ENCODE measurements at regions not wholly inside any gene's neighbourhood (a gene's known extent, or its start where the extent isn't known, plus 50 kb on each side); places are given as distances from the start of the nearest gene placed in this dataset.
"Not testable (repeated sequence)": the region's sequence is repeated elsewhere in the genome, so short reads cannot be mapped to it uniquely, and the experiment has no call there.

DNA sequence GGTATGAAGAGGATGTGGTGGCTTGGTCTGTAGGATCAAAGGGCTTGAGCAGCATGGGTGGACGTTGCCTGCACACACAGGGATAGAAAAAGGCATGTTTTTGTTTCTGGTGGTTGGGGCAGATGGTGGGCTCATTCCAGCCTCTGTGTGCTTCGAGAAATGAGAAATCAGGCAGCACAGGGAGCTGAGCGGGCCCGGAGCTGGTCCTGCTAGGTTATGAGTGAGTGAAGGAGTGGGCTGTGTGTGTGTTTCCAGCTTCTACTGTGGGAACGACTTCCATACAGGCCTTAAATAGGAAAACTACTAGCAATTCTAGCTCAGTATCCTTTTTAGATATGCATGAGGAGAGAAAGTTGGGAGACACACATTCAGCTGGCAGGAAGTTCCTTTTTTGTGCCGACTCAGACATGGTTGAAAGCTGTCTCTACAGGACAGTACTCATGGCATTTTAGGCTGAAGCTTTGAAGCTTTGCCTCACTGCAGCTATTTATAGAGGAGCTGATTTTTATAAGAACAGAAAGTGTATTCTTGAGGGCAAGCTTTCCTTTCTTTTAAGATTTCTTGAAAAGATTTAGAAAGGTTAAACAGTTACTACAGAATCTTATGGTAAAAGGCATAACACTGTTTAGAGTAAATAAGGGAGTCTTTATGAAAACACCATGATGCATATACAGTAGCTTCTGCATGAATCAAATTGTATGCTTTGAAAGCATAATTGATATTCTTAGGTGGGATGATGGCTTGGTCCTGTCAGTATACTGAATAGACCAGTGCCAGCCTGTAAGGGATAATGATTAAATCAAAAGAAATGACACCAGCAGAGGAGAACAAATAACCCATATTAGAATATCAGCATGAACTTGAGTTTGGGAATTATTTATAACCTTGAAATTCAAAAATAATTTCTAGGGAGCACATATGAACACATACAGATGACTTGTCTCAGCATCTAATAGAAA is 104.0 kb upstream of the MAN1A1 start:
- no peak for DNase-seq (ENCODE audit: low read depth in 3 of 3)

GRCh38 chr6:119449331-119450156 is 100.0 kb upstream of the MAN1A1 start:
- no peak for DNase-seq (ENCODE audit: low read depth in 3 of 3)

DNA sequence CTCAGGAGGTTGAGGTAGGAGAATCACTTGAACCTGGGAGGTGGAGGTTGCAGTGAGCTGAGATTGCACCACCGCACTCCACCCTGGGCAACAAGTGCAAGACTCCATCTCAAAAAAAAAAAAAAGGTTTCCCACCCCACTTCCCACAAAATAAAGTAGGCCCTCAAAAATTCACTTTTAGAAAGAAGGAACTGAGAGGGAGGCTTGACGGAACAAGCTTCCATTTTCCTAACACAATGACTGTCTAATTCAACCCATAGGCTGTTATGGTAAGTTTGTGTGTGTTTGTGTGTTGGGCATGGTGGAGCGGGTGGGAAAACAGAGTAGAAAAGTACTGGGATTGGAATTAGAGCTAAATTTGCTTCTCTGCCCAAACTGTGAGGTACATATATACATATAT is 98.4 kb upstream of the MAN1A1 start:
- no peak for DNase-seq (ENCODE audit: low read depth in 3 of 3)

DNA sequence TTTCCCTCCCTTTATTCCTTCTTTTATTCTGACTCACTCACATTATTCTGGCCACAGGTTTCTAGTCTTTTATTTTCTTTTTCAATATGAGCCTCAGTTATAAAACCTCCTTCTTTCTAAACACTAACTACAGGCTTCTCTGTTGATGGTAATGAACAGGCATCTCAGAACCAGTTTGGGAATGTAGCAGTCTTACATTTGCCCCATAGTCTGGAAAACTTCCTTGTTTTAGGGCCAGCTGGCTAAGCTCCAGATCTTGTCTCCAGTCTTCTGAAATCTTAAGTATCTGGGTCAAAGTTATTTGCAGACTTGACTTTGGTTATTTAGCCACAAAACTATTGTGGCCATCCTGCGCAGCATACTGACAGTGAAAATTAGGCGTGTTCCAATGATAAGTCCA is 97.0 kb upstream of the MAN1A1 start:
- DNase-seq (ENCODE audit: low read depth in 3 of 3): no peak

DNA sequence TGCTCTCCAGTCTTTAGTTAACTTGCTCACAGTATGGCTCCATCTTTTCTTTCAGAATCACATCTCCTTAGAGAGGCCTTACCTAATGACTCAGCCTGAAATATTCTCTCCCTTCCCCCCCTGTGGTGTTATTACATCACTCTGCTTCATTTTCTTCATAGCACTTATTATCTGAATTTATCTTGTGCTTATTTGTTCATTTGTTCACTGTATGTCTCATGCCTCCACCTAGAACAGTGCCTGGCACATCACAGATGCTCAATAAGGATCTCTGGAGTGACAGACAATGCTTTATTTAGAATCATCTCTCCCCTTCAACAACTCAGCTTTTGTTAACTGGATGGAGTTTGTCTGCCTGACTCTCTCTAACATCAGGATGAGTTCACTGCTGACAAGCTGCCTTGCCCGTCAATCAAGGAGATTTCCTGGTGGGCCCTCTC is 96.6 kb upstream of the MAN1A1 start:
- no peak for DNase-seq (ENCODE audit: low read depth in 3 of 3)

DNA sequence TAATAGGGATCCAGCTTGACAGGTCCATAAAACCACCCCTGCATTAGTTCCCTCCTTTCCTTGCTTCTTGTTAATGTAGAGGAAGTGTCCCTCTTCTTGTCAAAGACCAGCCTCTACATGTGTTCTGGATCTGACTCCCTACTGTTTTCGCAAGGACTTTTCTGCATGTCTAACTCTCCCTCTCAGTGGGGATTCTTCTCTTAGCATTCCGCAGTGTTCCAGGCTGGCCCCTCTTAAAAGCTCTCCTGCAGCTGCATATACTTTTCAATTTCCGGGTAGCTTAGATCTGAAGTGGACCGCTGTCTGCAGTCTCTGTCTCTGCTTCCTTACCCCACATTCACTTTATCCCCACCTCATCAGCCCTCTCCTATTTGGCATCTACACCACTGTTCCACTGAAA is 96.1 kb upstream of the MAN1A1 start:
- no peak for DNase-seq (ENCODE audit: low read depth in 3 of 3)

DNA sequence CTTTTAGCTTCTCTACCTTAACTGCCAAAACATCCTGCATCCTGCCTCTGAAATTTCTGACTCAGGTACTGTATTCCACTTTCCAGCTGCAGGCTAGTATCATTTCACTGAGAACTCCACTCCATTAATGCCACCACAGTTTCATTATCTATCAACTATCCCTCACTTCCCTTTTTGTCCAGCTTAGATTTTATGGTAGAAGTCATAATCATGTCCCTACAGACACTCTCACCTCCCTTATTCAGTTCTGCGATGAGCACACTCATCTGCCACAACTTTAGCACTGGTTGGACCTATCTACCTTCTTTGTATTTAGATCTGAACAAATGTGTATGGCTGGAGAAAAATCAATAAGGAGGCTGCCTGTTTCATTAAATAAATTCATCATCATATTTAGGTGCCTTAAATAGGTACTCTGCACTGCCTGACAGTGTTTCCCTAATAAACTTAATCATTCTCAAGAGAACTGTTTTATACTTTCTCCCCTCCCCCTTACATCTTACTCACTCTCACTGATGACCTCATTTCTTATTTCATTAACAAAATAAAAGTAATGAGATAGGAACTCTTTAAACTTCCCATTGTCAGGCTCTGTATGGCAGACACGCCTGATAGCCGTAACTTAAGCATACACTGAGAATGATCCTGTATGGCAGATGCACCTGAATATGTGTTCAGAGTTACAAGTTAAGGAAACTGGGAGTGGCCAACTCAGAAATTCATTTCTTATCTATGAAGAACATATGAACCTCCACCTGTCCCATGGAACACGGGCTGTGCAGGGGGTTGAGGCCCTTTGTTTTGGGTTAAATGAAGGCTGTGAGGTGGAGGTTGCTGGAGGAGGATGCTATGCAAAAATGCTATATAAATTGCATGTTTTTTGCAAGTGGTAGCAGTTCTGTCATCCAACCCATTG is 95.3 kb upstream of the MAN1A1 start:
- no peak for DNase-seq (ENCODE audit: low read depth in 3 of 3)

GRCh38 chr6:119443993-119444641 is 94.6 kb upstream of the MAN1A1 start:
- DNase-seq (ENCODE audit: low read depth in 3 of 3): no peak

DNA sequence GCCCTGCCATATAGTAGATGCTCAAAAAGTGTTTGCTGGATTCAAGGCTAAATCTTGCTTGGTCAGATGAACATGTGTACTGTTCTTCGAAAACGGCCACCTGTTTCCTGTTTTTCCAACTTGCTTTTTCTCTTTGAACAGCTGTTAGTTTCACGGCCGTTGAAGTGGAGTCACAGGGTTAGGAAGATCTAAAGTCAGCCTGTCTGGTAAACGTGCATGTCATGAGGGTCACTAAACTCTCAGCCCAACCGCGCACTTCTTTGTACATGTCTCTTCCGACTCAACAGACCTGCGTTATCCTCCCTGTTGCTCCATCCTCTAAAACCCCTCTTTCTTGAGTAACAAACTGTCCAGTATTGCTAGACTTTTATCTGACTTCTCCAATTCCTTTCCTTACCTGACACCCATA is 93.2 kb upstream of the MAN1A1 start:
- DNase-seq (ENCODE audit: low read depth in 3 of 3): no peak

DNA sequence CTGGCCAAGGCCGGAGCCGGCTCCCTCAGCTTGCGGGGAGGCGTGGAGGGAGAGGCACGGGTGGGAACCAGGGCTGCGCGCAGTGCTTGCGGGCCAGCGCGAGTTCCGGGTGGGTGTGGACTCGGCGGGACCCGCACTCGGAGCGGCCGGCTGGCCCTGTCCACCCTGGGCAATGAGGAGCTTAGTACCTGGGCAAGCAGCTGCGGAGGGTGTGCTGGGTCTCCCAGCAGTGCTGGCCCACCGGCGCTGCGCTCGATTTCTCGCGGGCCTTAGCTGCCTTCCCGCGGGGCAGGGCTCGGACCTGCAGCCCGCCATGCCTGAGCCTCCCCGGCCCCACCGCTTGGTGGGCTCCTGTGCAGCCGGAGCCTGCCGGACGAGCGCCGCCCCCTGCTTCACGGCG is 91.4 kb upstream of the MAN1A1 start:
- no peak for DNase-seq (ENCODE audit: low read depth in 3 of 3)

DNA sequence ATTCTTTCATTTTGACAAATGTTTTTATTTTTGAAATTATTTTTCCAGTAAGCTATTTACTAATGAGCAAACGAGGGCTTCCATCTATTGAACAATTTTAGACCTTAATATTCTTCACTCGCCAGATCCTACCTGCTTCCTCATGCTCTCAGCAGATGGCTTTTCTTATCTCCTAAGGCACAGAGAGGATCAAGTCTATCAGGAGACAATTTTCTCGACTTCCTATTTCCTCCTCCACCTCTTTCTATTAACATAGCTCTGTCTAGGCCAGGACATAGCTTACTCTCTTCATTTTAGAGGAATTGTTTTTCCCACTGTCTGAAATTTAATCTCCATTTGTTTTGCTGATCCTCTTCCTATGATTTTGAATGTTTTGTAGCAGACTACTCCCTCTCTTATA is 87.0 kb upstream of the MAN1A1 start:
- DNase-seq (ENCODE audit: low read depth in 3 of 3): no peak

GRCh38 chr6:119431799-119432198 is 82.2 kb upstream of the MAN1A1 start:
- no peak for DNase-seq (ENCODE audit: low read depth in 3 of 3)

GRCh38 chr6:119430805-119431204 is 81.2 kb upstream of the MAN1A1 start:
- no peak for DNase-seq (ENCODE audit: low read depth in 3 of 3)

GRCh38 chr6:119428633-119429032 is 79.1 kb upstream of the MAN1A1 start:
- no peak for DNase-seq (ENCODE audit: low read depth in 3 of 3)

DNA sequence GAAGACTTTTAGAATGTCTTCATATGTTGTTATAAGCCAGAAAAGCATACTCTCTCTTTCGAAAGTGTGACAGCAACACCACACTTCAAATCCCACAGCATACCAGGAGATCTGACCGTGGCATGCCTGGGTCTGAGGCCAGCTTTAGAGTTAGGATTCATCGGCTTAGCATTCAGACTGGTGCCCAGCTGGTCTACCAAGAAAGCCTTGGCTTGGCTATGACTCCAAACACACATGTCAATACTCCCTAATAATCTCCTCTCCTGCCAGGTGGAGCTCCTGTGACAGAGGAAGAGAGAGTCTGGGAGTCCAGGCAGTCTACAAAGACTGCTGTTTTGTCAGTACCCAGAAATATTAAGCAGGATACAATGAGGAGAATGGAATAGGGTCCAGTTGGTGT is 77.1 kb upstream of the MAN1A1 start:
- DNase-seq (ENCODE audit: low read depth in 3 of 3): no peak

- DNase-seq (ENCODE audit: low read depth in 3 of 3): no peak
Observed at GRCh38 chr6:119423996-119424395, 74.4 kb upstream of the MAN1A1 start.

GRCh38 chr6:119418084-119418483 is 68.5 kb upstream of the MAN1A1 start:
- not testable (repeated sequence) for DNase-seq (ENCODE audit: low read depth in 3 of 3)

- no peak for DNase-seq (ENCODE audit: low read depth in 3 of 3)
Observed at GRCh38 chr6:119407156-119407555, 57.6 kb upstream of the MAN1A1 start.

DNA sequence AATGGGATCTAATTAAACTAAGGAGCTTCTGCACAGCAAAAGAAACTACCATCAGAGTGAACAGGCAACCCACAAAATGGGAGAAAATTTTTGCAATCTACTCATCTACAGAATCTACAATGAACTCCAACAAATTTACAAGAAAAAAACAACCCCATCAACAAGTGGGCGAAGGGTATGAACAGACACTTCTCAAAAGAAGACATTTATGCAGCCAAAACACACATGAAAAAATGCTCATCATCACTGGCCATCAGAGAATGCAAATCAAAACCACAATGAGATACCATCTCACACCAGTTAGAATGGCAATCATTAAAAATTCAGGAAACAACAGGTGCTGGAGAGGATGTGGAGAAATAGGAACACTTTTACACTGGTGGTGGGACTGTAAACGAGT is 55.6 kb upstream of the MAN1A1 start:
- not testable (repeated sequence) for DNase-seq (ENCODE audit: low read depth in 3 of 3)

All from stimulated activated CD4-positive, alpha-beta T cell treated with anti-CD3 and anti-CD28 coated beads, TNF-alpha, amount 100 ng/mL, for 48 hours (primary cell).